Upper lobe of left lung (tissue), 4 donors: ENCODE measurements at regions not wholly inside any gene's neighbourhood (a gene's known extent, or its start where the extent isn't known, plus 50 kb on each side); places are given as distances from the start of the nearest gene placed in this dataset.

ENCODE experiments used
- POLR2A ChIP-seq, 4 donors: fragments of 450-650 bp; IDR thresholded peaks; one replicate each; pipeline ENCODE4 v1.5.1; 2016 to 2017; ENCODE audit warnings: antibody characterized with exemption in 4 of 4, mild to moderate bottlenecking in 2 of 4
- TF ChIP-seq, protein P1 (sequence below), 6 experiments: fragments of 450-650 bp in 4 of 6; fragments of 200-600 bp in 2 of 6; sonication (generic) in 2 of 6; IDR thresholded peaks; one replicate each; pipeline ENCODE4 v1.5.1; 2016 to 2019; ENCODE audit warnings: antibody characterized with exemption in 6 of 6

DNA sequence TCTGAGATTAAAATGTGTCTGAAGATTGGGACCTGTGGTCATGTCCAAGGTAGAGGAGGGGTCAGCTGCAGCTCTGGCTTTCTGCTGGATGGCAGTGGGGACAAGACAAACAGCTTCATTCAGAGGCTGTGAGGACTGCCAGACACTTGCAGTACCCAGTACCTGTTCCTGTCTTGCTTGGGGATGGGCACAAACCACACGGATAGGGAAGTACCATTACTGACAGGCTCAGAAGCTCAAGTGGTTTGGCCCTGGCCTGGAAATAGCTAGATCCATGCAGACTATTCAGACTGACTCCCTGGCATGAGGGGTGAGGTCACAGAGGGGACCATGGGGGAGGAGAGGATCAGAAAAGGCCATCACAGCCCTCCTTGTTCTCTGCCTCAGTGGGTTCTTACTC is 56.0 kb upstream of the COMTD1 start:
- TF ChIP-seq, protein P1, sequence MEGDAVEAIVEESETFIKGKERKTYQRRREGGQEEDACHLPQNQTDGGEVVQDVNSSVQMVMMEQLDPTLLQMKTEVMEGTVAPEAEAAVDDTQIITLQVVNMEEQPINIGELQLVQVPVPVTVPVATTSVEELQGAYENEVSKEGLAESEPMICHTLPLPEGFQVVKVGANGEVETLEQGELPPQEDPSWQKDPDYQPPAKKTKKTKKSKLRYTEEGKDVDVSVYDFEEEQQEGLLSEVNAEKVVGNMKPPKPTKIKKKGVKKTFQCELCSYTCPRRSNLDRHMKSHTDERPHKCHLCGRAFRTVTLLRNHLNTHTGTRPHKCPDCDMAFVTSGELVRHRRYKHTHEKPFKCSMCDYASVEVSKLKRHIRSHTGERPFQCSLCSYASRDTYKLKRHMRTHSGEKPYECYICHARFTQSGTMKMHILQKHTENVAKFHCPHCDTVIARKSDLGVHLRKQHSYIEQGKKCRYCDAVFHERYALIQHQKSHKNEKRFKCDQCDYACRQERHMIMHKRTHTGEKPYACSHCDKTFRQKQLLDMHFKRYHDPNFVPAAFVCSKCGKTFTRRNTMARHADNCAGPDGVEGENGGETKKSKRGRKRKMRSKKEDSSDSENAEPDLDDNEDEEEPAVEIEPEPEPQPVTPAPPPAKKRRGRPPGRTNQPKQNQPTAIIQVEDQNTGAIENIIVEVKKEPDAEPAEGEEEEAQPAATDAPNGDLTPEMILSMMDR (IDR thresholded peaks at IDR 0.05), result no peak
- TF ChIP-seq POLR2A (IDR thresholded peaks at IDR 0.05), result no peak
